PC-3 (cell line): ENCODE measurements at regions not wholly inside any gene's neighbourhood (a gene's known extent, or its start where the extent isn't known, plus 50 kb on each side); places are given as distances from the start of the nearest gene placed in this dataset.

Experiments
- ATAC-seq: fragments of 200-7000 bp; cut with Tn5 transposase; 2 replicates; pipeline ENCODE4 v1.9.1; 2020; ENCODE audit warnings: mild to moderate bottlenecking, moderate library complexity
- BruUV-seq: library from RNA; stranded (reverse); fragments of 400-500 nt; replicated peaks from 2 replicates; lab custom pipeline; 2021; lab: Mats Ljungman, UMichigan
- CTCF ChIA-PET: fragments of 300-600 bp; sonication (Branson Sonifier 250); formaldehyde crosslinking; loops from one replicate; lab custom pipeline; 2022; ENCODE audit warnings: antibody characterized with exemption; lab: Charles Lee
- POLR2A ChIA-PET: fragments of 300-600 bp; sonication (Branson Sonifier 250); formaldehyde crosslinking; loops from one replicate; lab custom pipeline; 2022; ENCODE audit warnings: antibody characterized with exemption; ENCODE audit not compliant: unreplicated experiment; lab: Charles Lee
- DNase-seq: peaks from one replicate; pipeline ENCODE4 v3.0.0-alpha.2; 2015
- H2AFZ ChIP-seq: fragments of 300-600 bp; sonication (generic); 2 replicates; pipeline ENCODE4 v1.6.0; 2016; ENCODE audit warnings: antibody characterized with exemption, low read length
- H3F3A ChIP-seq: fragments of 300-600 bp; sonication (generic); one replicate; pipeline ENCODE4 v1.6.0; 2017; ENCODE audit warnings: antibody characterized with exemption, low read length, control low read depth, mild to moderate bottlenecking; ENCODE audit not compliant: unreplicated experiment
- H3K27ac ChIP-seq: fragments of 300-600 bp; sonication (generic); 2 replicates; pipeline ENCODE4 v1.5.1; 2016; ENCODE audit warnings: mild to moderate bottlenecking, low read length
- H3K27me3 ChIP-seq: fragments of 300-600 bp; sonication (generic); 2 replicates; pipeline ENCODE4 v1.6.1; 2016; ENCODE audit warnings: low read length, mixed read lengths
- H3K36me3 ChIP-seq: fragments of 300-600 bp; sonication (generic); 2 replicates; pipeline ENCODE4 v1.6.1; 2016; ENCODE audit warnings: low read depth, mixed run types, low read length, mixed read lengths
- H3K4me1 ChIP-seq: fragments of 300-600 bp; sonication (generic); 2 replicates; pipeline ENCODE4 v1.5.1; 2016; ENCODE audit warnings: low read length; ENCODE audit not compliant: insufficient read depth
- H3K4me2 ChIP-seq: fragments of 300-600 bp; sonication (generic); 2 replicates; pipeline ENCODE4 v1.6.0; 2016; ENCODE audit warnings: low read length
- H3K4me3 ChIP-seq: fragments of 300-600 bp; sonication (generic); 2 replicates; pipeline ENCODE4 v1.5.1; 2016; ENCODE audit warnings: mild to moderate bottlenecking, low read length, mixed read lengths
- H3K79me2 ChIP-seq: fragments of 300-600 bp; sonication (generic); 2 replicates; pipeline ENCODE4 v1.6.1; 2017; ENCODE audit warnings: low read length, mixed read lengths
- H3K9ac ChIP-seq: fragments of 300-600 bp; sonication (generic); 2 replicates; pipeline ENCODE4 v1.6.0; 2016; ENCODE audit warnings: mild to moderate bottlenecking, low read length
- H3K9me2 ChIP-seq: fragments of 300-600 bp; sonication (generic); replicated peaks from 2 replicates; pipeline ENCODE4 v1.6.1; 2016; ENCODE audit warnings: mixed run types, low read length, mixed read lengths
- H3K9me3 ChIP-seq: fragments of 300-600 bp; sonication (generic); 2 replicates; pipeline ENCODE4 v1.6.1; 2016; ENCODE audit warnings: low read length, mixed read lengths
- H4K20me1 ChIP-seq: fragments of 300-600 bp; sonication (generic); 2 replicates; pipeline ENCODE4 v1.6.1; 2016; ENCODE audit warnings: low read length, mixed read lengths
- EZH2 ChIP-seq: fragments of 300-600 bp; sonication (generic); IDR thresholded peaks from one replicate; pipeline ENCODE4 v1.6.1; 2017; ENCODE audit warnings: antibody characterized with exemption, mild to moderate bottlenecking, low read length; ENCODE audit not compliant: unreplicated experiment
- EZH2phosphoT487 ChIP-seq: fragments of 300-600 bp; sonication (generic); IDR thresholded peaks from 2 replicates; pipeline ENCODE4 v1.6.1; 2018; ENCODE audit warnings: mild to moderate bottlenecking, antibody characterized with exemption, low read length, borderline replicate concordance
- intact Hi-C: fragments of 100-400 bp; cut with micrococcal nuclease; formaldehyde crosslinking; loops from 2 replicates; pipeline ENCODE4 v1.9.0; 2023
- TF ChIP-seq, protein P1 (sequence below): fragments of 300-600 bp; sonication (generic); conservative IDR thresholded peaks from 2 replicates; pipeline ENCODE4 v1.5.1; 2017; ENCODE audit warnings: antibody characterized with exemption, low read depth, mild to moderate bottlenecking, low read length

DNA sequence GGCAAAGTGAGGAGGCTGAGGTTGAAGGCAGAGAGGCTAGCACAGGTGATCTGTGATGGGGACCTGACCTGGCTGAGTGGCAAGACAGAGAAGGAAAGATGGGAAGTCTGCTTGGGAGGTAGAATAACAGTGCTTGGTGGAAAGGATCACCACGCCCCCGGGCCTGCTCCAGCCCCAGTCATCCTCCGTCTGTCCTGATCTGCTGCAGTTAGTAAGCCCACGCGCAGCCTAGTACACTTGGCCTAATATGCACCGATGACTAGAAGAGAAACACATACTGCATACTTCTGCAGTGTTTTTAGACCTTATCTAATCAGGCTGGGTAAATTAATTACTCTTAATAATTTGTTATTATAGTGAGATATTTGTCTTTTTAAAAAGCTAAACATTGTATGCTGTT, 103.7 kb upstream of the KLF3 start:
- Histone ChIP-seq H3K27me3 (no peaks in the 10 kb centered on the region), H3K9me3 (no peaks in the 10 kb centered on the region), H3K9ac (no peak overlapping the region), H3K79me2 (no peaks in the 10 kb centered on the region), H3K9me2 (no peaks in the 10 kb centered on the region), H4K20me1 (no peaks in the 10 kb centered on the region), H3K27ac (no peak overlapping the region), H3K4me1 (peaks cover 12% of the 10 kb centered on the region), H3K4me3 (no peak overlapping the region), H3K36me3 (no peaks in the 10 kb centered on the region), H3K4me2 (no peak overlapping the region), H3F3A (no peaks in the 10 kb centered on the region), H2AFZ (no peak overlapping the region)
- no TSS peak for BruUV-seq
- CTCF ChIA-PET: no interaction called here
- POLR2A ChIA-PET: no interaction called here
- ATAC-seq: no peak
- DNase-seq: no peak
- intact Hi-C loops: loop anchor here (10.0 kb wide), 1 partner anchor 104 kb away; the partner anchor contains the start of gene KLF3
- TF ChIP-seq EZH2phosphoT487: no peak
- TF ChIP-seq EZH2: no peak
- TF ChIP-seq, protein P1, sequence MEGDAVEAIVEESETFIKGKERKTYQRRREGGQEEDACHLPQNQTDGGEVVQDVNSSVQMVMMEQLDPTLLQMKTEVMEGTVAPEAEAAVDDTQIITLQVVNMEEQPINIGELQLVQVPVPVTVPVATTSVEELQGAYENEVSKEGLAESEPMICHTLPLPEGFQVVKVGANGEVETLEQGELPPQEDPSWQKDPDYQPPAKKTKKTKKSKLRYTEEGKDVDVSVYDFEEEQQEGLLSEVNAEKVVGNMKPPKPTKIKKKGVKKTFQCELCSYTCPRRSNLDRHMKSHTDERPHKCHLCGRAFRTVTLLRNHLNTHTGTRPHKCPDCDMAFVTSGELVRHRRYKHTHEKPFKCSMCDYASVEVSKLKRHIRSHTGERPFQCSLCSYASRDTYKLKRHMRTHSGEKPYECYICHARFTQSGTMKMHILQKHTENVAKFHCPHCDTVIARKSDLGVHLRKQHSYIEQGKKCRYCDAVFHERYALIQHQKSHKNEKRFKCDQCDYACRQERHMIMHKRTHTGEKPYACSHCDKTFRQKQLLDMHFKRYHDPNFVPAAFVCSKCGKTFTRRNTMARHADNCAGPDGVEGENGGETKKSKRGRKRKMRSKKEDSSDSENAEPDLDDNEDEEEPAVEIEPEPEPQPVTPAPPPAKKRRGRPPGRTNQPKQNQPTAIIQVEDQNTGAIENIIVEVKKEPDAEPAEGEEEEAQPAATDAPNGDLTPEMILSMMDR: no peak

DNA sequence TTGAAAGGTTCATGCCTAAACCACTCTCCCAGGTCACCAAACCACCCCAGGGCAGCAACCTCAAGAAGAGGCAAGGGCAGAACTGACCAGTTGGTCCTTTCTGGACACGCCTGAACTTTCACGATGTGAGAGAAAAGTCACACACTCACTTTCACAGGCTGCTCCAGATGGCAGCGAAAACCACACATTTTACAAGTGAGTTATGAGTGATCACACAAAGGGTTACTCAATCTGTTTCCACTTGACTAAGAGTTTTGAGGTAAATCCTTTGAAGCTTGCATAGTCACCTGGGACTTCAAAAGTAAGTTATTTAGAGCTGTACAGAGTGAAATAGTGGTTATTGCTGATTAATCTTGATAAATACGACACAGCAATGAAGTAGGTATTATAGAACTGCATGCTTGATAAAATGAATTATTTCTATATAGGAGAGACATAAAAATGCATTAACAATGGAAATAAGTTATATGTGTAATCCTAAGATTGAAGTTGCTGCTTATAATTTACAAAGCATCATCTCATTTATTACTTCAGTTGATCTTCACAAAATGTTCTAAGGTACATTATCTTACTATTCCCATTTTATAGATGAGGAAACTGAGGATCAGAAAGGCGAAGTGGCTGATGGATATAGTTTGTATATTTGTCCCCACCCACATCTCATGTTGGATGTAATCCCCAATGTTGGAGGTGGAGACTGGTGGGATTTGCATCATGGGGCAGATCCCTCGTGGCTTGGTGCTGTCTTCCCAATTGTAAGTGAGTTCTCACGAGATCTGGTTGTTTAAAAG, 103.0 kb upstream of the KLF3 start:
- no peaks in the 10 kb centered on the region for H3F3A ChIP-seq
- no peak for TF ChIP-seq EZH2
- POLR2A ChIA-PET: no interaction called here
- intact Hi-C loops: loop anchor here (10.0 kb wide), 1 partner anchor 104 kb away; the partner anchor contains the start of gene KLF3
- peaks cover 18% of the 10 kb centered on the region for H3K4me1 ChIP-seq
- no peak overlapping the region for H3K9ac ChIP-seq
- no peaks in the 10 kb centered on the region for H3K36me3 ChIP-seq
- H4K20me1 ChIP-seq: no peaks in the 10 kb centered on the region
- H3K4me2 ChIP-seq: no peak overlapping the region
- H3K9me2 ChIP-seq: no peaks in the 10 kb centered on the region
- no peak overlapping the region for H3K4me3 ChIP-seq
- ATAC-seq: no peak
- no peaks in the 10 kb centered on the region for H3K27me3 ChIP-seq
- no peaks in the 10 kb centered on the region for H3K9me3 ChIP-seq
- no peaks in the 10 kb centered on the region for H3K79me2 ChIP-seq
- peak; percentile 11 for DNase-seq
- H3K27ac ChIP-seq: no peak overlapping the region
- CTCF ChIA-PET: no interaction called here
- no TSS peak for BruUV-seq
- H2AFZ ChIP-seq: no peak overlapping the region

DNA sequence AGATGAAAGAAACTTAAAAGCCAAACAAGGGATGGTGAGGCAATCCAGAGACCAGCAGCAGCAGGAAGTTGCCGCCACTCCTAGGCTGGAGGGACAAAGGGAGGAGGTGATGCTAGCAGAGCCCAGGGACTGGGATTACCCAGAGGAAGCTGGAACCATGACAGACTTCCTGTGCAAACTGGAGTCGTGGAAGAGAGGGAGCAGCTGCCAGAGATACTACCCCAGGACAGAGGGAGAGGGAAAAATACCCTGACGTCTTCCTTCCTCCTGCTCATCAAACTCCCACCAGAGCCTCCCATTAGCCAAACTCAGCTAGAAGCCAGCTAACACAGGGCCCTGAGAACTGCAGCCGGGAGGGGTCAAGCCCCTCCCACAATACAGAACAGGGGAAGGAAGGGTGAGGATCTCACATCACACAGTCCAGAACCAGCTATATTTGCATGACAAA, 101.2 kb upstream of the KLF3 start:
- no TSS peak for BruUV-seq
- no peak overlapping the region for H3K27ac ChIP-seq
- H3K9me3 ChIP-seq: no peaks in the 10 kb centered on the region
- H3K27me3 ChIP-seq: no peaks in the 10 kb centered on the region
- no peak overlapping the region for H3K4me3 ChIP-seq
- intact Hi-C loops: loop anchor here (10.0 kb wide), 1 partner anchor 102 kb away; the partner anchor contains the start of gene KLF3
- H3K9me2 ChIP-seq: no peaks in the 10 kb centered on the region
- no peaks in the 10 kb centered on the region for H3K36me3 ChIP-seq
- ChIA-PET POLR2A (no interaction called here), CTCF (no interaction called here)
- H2AFZ ChIP-seq: no peak overlapping the region
- no peak overlapping the region for H3K9ac ChIP-seq
- H3K4me1 ChIP-seq: peaks cover 36% of the 10 kb centered on the region
- DNase-seq (peak; percentile 6), ATAC-seq (no peak)
- no peak overlapping the region for H3K4me2 ChIP-seq
- no peaks in the 10 kb centered on the region for H4K20me1 ChIP-seq
- no peaks in the 10 kb centered on the region for H3K79me2 ChIP-seq
- TF ChIP-seq, protein P1: no peak
- TF ChIP-seq EZH2phosphoT487: no peak
- H3F3A ChIP-seq: no peaks in the 10 kb centered on the region
